Gastrocnemius medialis (tissue), 4 donors: ENCODE measurements at regions not wholly inside any gene's neighbourhood (a gene's known extent, or its start where the extent isn't known, plus 50 kb on each side); places are given as distances from the start of the nearest gene placed in this dataset.

Experiments
- ATAC-seq, 2 donors: fragments of 150-250 bp; one replicate each; pipeline ENCODE4 v1.9.1; 2016
- DNase-seq, 2 donors: peaks; one replicate each; pipeline ENCODE4 v3.0.0-alpha.2; 2019
- H3K27ac ChIP-seq, 4 donors: fragments of 200-600 bp; sonication (generic); 1 replicate in 1 of 4; 2 replicates in 3 of 4; pipeline ENCODE4 v1.5.1; 2016 to 2018; ENCODE audit warnings: mild to moderate bottlenecking in 2 of 4, moderate library complexity in 1 of 4
- H3K27me3 ChIP-seq, 3 donors: fragments of 200-600 bp; sonication (generic) in 2 of 3; 1 replicate in 1 of 3; 2 replicates in 2 of 3; pipeline versions ENCODE4 v1.5.1 to v1.6.0; 2016 to 2019; ENCODE audit warnings: mild to moderate bottlenecking in 1 of 3, moderate library complexity in 1 of 3
- H3K36me3 ChIP-seq, 2 donors: fragments of 200-600 bp; sonication (generic) in 1 of 2; one replicate each; pipeline ENCODE4 v1.5.1; 2017 to 2018
- H3K4me1 ChIP-seq, 2 donors: fragments of 200-600 bp; sonication (generic) in 1 of 2; one replicate each; pipeline ENCODE4 v1.5.1; 2016 to 2017; ENCODE audit warnings: mild to moderate bottlenecking in 2 of 2
- H3K4me3 ChIP-seq, 4 donors: fragments of 200-600 bp; sonication (generic) in 3 of 4; 1 replicate in 1 of 4; 2 replicates in 3 of 4; pipeline ENCODE4 v1.5.1; 2016 to 2019; ENCODE audit warnings: mild to moderate bottlenecking in 2 of 4
- H3K9me3 ChIP-seq, 3 donors: fragments of 200-600 bp; sonication (generic) in 2 of 3; 1 replicate in 1 of 3; 2 replicates in 2 of 3; pipeline ENCODE4 v1.5.1; 2016 to 2019
- POLR2A ChIP-seq, 2 donors: fragments of 450-650 bp; IDR thresholded peaks; one replicate each; pipeline ENCODE4 v1.6.1; 2017; ENCODE audit warnings: antibody characterized with exemption in 2 of 2, mild to moderate bottlenecking in 2 of 2, moderate library complexity in 2 of 2
- in situ Hi-C, 4 donors: fragments of 200-750 bp; cut with MboI; loops; one replicate each; pipeline versions ENCODE4 v1.15.0 to v1.8.0; 2017; ENCODE audit warnings: low sequenced_read_pairs in 4 of 4
- intact Hi-C: fragments of 100-400 bp; cut with DNase I; formaldehyde crosslinking; loops from one replicate; pipeline ENCODE4 v1.15.1; 2023; ENCODE audit warnings: low total_unique reads
- TF ChIP-seq, protein P1 (sequence below), 5 experiments: fragments of 450-650 bp in 3 of 5; fragments of 200-600 bp in 2 of 5; sonication (generic) in 2 of 5; IDR thresholded peaks in 4 of 5; conservative IDR thresholded peaks in 1 of 5; 1 replicate in 4 of 5; 2 replicates in 1 of 5; pipeline ENCODE4 v1.5.1; 2016 to 2019; ENCODE audit warnings: antibody characterized with exemption in 5 of 5, mild to moderate bottlenecking in 3 of 5, moderate library complexity in 3 of 5

GRCh38 chr1:184141361-184141880 lies 89.9 kb downstream of the TSEN15 start:
- ATAC-seq (no peak), DNase-seq (no peak)
- peaks cover 0 to 10% of the 10 kb centered on the region in 2 donors for H3K4me1 ChIP-seq
- no peaks in the 10 kb centered on the region for H3K9me3 ChIP-seq
- intact Hi-C loops, result no loop called here
- H3K27me3 ChIP-seq, result no peaks in the 10 kb centered on the region
- H3K27ac ChIP-seq, result no peak overlapping the region
- no peaks in the 10 kb centered on the region for H3K36me3 ChIP-seq
- TF ChIP-seq, protein P1, sequence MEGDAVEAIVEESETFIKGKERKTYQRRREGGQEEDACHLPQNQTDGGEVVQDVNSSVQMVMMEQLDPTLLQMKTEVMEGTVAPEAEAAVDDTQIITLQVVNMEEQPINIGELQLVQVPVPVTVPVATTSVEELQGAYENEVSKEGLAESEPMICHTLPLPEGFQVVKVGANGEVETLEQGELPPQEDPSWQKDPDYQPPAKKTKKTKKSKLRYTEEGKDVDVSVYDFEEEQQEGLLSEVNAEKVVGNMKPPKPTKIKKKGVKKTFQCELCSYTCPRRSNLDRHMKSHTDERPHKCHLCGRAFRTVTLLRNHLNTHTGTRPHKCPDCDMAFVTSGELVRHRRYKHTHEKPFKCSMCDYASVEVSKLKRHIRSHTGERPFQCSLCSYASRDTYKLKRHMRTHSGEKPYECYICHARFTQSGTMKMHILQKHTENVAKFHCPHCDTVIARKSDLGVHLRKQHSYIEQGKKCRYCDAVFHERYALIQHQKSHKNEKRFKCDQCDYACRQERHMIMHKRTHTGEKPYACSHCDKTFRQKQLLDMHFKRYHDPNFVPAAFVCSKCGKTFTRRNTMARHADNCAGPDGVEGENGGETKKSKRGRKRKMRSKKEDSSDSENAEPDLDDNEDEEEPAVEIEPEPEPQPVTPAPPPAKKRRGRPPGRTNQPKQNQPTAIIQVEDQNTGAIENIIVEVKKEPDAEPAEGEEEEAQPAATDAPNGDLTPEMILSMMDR (IDR thresholded peaks at IDR 0.05 in 4 of 5, conservative IDR thresholded peaks at IDR 0.05 in 1 of 5), result no peak
- no peak for TF ChIP-seq POLR2A (IDR thresholded peaks at IDR 0.05)
- H3K4me3 ChIP-seq, result no peak overlapping the region
- in situ Hi-C loops, result no loop called here

- no peak overlapping the region for H3K4me3 ChIP-seq
- no peaks in the 10 kb centered on the region for H3K36me3 ChIP-seq
- H3K27me3 ChIP-seq, result no peaks in the 10 kb centered on the region
- in situ Hi-C loops, result no loop called here
- ATAC-seq, result peak; percentile 55 to 85
- peaks cover 0 to 10% of the 10 kb centered on the region in 2 donors for H3K4me1 ChIP-seq
- no peaks in the 10 kb centered on the region for H3K9me3 ChIP-seq
- DNase-seq, result no peak
- intact Hi-C loops, result no loop called here
- TF ChIP-seq, protein P1 (IDR thresholded peaks at IDR 0.05 in 4 of 5, conservative IDR thresholded peaks at IDR 0.05 in 1 of 5), result peak in 2 of 5 experiments; percentile 14 to 15
- no peak for TF ChIP-seq POLR2A (IDR thresholded peaks at IDR 0.05)
- H3K27ac ChIP-seq, result no peak overlapping the region
Measured at GRCh38 chr1:184143449-184143848, 91.9 kb downstream of the TSEN15 start.

- in situ Hi-C loops (no loop called here), intact Hi-C loops (no loop called here)
- Histone ChIP-seq H3K36me3 (no peaks in the 10 kb centered on the region), H3K27ac (no peak overlapping the region), H3K4me1 (peaks cover 0 to 10% of the 10 kb centered on the region in 2 donors), H3K4me3 (no peak overlapping the region), H3K9me3 (no peaks in the 10 kb centered on the region), H3K27me3 (no peaks in the 10 kb centered on the region)
- TF ChIP-seq, protein P1 (IDR thresholded peaks at IDR 0.05 in 4 of 5, conservative IDR thresholded peaks at IDR 0.05 in 1 of 5), result no peak
- TF ChIP-seq POLR2A (IDR thresholded peaks at IDR 0.05), result no peak
- ATAC-seq (no peak), DNase-seq (no peak)
Measured at GRCh38 chr1:184145083-184145482, 93.6 kb downstream of the TSEN15 start.

DNA sequence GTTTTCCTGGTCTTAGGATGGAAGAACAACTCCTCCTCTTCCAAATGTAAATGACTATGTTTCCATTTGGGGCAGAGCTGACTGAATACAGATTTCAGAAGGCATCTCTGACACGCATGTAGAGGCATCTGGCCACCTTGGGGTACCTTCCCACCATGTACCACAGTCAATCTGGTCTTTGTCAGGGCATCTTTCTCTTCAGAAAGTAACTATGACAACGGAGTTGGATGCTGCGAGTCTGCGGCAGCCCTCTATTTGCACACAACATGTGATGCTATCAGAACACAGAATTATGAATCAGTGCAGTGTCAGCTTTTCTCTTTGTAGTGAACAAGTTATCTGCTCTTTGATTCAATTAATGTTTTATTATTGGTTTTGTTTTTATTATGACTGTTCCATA lies 94.7 kb downstream of the TSEN15 start:
- ATAC-seq (no peak), DNase-seq (no peak)
- Histone ChIP-seq H3K36me3 (no peaks in the 10 kb centered on the region), H3K4me3 (no peak overlapping the region), H3K9me3 (no peaks in the 10 kb centered on the region), H3K27ac (no peak overlapping the region), H3K4me1 (peaks cover 0 to 16% of the 10 kb centered on the region in 2 donors), H3K27me3 (no peaks in the 10 kb centered on the region)
- TF ChIP-seq, protein P1 (IDR thresholded peaks at IDR 0.05 in 4 of 5, conservative IDR thresholded peaks at IDR 0.05 in 1 of 5), result no peak
- TF ChIP-seq POLR2A (IDR thresholded peaks at IDR 0.05), result no peak
- in situ Hi-C loops, result no loop called here
- intact Hi-C loops, result no loop called here
